Activated CD8-positive, alpha-beta memory T cell treated with anti-CD3 and anti-CD28 coated beads for 36 hours (primary cell): ENCODE measurements at regions not wholly inside any gene's neighbourhood (a gene's known extent, or its start where the extent isn't known, plus 50 kb on each side); places are given as distances from the start of the nearest gene placed in this dataset.
"Not testable (repeated sequence)": the region's sequence is repeated elsewhere in the genome, so short reads cannot be mapped to it uniquely, and the experiment has no call there.

Source experiments
- CTCF ChIA-PET: fragments of 350-600 bp; sonication (Branson Sonifier 250); formaldehyde crosslinking; loops from one replicate; lab custom pipeline; 2021; ENCODE audit warnings: antibody characterized with exemption; lab: Charles Lee
- POLR2A ChIA-PET: fragments of 350-600 bp; sonication (Branson Sonifier 250); formaldehyde crosslinking; loops from one replicate; lab custom pipeline; 2021; ENCODE audit warnings: antibody characterized with exemption; lab: Charles Lee

DNA sequence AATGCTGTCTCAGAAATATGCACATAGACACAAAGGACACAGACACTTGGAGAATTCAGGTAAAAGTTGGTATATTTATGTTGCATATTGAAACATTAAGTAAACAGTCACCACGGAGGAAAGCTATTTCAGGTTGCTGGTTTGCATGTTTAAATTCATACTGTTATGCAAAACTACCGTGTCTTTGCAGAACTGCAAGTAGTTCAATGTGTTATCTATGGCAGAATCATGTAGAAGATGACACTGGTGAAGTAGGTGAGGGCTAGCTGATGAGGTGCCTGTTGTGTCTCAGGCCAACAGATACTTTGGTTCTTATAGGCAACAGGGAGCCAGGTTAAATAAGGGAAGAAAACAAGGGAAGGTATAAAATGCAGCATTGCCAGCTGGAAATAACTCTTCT is 511.3 kb downstream of the DIPK2A start:
- CTCF ChIA-PET: no interaction called here
- POLR2A ChIA-PET: no interaction called here

DNA sequence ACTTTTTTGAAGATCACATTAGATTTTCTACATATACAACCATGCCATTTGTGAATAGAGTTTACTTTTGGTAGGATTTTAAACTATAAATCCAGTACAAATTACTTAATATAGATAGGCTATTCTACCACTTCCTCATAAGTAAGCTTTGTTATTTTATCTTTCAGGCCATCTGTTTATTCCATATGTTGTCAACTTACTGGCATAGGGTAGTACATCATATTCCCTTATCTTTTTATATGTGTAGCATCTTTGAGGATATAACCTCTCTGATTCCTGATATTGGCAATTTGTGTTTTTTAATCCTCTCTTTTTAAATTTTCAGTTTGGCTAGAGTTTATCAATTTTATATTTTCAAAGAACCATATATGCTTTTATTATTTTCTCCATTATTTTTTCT is 515.4 kb downstream of the DIPK2A start:
- ChIA-PET POLR2A (no interaction called here), CTCF (no interaction called here)

DNA sequence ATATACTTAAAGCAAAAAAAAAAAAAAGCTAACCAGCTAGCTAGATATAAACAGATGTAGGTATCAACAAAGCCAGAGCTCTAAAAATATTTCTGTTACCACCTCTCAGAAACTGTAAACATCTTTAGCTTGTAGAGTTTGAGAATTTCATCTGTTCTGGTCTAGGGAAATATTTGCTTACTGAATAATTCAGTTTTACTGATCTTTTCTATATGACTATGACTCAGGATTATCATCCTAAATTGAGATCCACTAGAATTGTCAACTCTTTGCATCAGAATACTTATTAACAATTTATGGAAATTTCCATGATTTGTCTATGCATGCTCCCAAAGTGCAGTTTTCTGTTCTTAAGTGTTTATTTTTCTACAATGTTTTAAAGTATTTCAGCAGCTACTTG is 517.3 kb downstream of the DIPK2A start:
- POLR2A ChIA-PET: interaction anchor here (0.6 kb wide), 1 partner anchor 51 kb away, joined by 3 read pairs; no protein-coding TSS in a partner anchor
- CTCF ChIA-PET: no interaction called here

DNA sequence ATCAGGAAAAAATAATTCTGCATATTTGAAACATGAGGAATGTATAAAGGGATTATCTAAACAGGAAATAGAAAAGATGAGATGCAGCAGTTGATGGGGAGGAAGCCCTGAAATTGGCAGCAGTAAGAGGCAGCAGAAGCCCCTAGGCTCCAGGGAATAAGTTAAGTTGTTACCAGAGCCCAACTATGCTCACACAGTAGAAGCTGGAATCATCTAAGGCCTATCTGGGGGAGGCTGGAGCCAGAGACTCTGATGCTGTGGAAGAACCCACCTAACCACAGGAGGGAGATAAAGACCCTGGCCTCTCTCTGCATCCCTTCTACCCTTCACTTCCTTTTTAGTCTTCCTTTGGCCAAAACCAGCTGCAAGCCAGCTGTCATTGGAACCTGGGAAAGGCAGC is 519.7 kb downstream of the DIPK2A start:
- POLR2A ChIA-PET: no interaction called here
- CTCF ChIA-PET: no interaction called here

DNA sequence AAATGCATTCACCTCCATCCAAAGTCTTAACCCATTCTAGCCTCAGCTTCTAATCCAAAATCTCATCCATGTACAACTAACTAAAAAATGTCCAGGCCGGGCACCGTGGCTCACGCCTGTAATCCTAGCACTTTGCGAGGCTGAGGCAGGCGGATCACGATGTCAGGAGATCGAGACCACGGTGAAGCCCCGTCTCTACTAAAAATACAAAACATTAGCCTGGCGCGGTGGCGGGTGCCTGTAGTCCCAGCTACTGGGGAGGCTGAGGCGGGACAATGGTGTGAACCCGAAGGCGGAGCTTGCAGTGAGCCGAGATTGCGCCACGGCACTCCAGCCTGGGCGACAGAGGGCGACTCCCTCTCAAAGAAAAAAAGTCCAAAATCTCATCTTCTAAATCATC is 523.0 kb downstream of the DIPK2A start:
- POLR2A ChIA-PET, CTCF ChIA-PET: not testable (repeated sequence)

DNA sequence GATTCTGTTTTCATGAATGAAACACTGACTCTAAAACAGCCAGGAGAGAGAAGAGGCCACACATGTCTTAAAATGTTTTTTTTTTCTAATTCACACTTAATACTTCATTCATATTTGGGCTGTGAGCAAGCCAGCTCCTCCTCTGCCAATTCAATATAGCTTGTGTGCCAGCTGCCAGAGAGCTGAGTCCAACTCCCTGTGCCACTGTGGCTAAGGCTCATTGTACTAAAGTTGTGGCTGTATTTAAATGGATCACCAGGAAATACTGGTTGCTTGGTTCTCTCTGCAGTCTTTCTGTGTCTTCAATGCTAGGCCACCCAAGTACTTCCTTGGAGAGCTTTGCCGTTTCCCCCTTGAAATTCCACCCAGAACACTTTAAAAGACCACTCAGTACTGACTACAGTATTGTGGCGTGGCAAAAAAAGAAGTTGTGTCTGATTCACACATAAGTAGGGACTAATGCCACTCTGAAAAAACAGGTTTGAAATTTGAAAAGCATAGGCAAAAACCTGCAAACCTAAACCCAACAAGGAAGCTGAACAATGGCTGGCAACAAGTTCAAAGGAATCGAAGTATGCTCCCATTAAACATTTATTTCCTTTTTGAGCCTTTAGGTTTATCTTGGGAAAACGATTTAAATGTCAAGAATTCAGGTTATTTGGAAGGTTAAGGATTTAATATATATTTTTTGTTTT is 524.7 kb downstream of the DIPK2A start:
- CTCF ChIA-PET: no interaction called here
- POLR2A ChIA-PET: no interaction called here

DNA sequence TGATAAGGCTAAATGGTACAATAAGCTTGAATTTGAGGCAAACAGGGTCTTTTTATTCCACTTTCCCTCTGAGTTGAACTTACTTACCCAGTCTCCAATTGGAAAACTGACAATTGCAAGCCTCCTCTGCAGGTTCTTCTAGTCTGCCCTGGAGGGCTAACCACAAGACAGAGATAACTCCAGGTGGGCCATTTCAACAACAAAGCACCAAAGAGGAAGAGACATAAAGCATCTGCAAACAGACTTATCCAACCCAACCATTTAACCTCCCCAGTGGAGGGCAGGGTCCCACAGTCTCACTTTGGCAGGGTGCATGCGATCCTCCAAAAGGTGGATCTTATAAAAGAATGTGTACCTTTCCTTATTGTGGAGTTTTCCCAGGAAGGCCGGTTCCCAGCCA is 525.8 kb downstream of the DIPK2A start:
- POLR2A ChIA-PET: no interaction called here

DNA sequence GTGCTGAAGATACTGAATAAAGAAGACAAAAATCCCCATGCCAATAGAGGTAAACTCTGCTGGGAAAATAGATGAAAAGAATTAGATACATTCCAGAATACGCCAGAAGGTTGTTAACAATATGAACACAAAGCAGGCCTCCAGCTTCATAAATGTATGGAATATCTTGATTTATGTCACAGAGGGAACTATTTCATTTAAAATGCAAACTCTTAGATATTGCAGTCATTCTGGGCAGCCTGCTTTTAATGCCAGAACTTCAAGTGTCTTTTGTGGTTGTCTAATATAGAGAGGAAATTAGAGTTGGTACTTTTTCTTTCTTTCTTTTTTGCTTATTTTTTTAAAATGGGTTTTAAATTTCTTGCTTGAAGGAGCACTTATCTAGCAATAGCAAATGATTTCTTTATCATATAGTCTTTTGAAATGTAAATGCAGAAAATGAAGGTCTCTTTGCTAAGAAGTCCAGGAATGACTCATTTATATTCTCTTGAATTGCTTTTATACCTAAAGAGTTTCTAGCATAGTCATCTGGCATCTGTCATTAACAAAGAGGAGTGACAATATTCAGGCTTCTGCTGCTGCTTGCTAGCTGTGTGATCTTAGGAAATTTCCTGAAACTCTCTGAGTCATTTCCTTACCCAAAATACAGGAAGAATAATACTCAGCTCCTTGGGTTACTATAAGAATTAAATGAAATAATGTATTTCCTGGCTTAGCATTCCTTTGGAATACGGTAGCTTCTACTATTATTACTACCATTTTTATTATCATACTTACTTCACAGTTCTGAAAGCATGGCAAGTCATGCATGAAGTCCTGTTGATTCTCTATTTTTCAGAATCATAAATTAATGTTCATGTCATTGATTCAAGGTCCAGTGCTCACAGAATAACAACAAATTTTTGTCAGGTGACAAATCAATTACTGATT is 527.6 kb downstream of the DIPK2A start:
- CTCF ChIA-PET: no interaction called here
- POLR2A ChIA-PET: no interaction called here

More for the DNA sequence above, 525.8 kb downstream of the DIPK2A start:
- CTCF ChIA-PET: no interaction called here

DNA sequence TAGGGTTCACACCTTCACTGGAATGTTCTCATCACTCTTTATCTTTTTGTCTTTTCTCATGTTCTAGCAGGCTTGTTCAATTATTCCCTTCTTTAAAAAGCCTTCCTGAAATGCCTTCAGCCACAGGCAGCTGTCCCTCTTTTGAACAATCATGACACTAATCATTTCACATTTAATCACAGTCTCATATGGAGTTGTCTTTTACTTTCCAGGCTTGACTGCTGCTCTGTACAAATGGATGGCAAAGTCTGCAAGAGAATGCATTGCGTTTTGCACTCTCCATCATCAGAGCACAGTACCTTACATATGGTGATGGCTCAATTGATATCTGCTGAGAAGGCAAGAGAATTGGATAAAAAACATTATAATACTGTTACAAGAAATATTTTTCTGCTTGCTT is 529.8 kb downstream of the DIPK2A start:
- ChIA-PET POLR2A (no interaction called here), CTCF (no interaction called here)

DNA sequence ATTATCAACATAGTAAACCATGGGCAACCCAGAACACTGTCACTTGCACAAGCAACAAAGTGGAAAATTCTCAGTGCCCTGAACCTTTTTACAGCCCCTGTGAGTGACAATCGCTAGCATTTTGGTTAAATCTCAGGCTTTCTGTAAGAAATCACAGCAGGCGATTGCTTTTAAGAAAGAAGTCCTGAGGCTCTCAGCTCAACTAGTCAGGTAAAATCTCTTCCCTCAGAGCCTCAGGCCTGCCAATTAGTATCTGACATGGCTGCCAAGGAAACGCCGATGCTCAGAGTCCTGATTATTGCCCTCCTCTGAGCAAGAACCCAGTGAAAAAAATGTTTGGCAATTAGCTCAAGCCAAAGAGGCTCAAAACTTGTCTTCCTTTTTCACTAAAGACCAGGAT is 530.8 kb downstream of the DIPK2A start:
- POLR2A ChIA-PET: no interaction called here
- CTCF ChIA-PET: no interaction called here

DNA sequence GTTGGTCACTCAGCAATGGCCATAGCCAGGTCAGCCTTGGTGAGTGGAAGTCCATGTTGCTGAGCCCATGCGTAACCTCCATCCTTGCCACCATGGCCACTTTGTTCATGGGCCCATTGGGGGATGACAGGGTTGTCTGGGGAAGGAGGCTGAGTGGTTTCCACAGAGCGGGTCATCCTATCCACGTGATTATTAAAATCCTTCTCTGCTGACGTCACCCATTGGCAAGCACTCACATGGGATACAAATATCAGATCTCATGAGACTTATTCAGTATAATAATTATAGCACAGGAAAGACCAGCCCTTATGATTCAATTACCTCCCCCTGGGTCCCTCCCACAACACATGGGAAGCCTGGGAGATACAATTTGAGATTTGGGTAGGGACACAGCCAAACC is 534.8 kb downstream of the DIPK2A start:
- CTCF ChIA-PET, POLR2A ChIA-PET: not testable (repeated sequence)

DNA sequence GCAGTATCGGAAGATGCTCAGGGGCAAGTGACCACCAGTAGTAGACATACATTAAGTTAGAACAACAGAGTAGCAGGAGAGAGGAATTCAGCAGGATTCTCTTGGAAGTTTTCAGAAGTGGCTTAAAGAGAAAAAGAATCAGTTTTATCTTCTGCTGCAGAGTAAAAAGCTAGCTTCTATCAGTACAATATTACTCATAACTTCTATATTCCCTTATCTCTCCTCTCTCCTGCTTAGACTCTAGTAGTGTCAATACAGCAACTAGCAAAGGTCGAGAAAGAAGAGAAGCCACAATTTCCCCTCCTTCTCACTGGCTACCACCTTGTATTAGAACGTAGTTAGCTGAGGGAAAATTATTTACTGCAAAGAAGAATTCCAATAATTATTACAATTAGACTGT is 539.7 kb downstream of the DIPK2A start:
- POLR2A ChIA-PET: no interaction called here
- CTCF ChIA-PET: no interaction called here

DNA sequence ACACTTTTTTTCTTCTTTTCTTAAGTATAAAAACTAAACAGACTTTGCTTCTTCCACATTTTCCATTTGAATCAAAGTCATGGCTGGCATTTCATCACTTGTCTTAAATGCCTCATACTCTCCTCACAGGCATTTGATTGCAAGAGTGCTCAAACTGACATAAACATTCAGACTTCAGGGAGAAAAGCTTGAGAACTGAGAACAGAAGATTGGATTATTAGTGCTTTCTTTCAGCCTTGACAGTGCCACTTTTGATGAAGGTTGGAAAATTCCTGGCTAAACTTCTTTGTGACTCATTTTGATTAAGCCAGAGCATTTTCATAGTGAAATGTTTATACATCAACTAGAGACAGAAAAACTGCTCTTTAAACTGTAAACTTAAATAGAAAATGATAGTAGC is 544.4 kb downstream of the DIPK2A start:
- POLR2A ChIA-PET: no interaction called here
- CTCF ChIA-PET: no interaction called here

DNA sequence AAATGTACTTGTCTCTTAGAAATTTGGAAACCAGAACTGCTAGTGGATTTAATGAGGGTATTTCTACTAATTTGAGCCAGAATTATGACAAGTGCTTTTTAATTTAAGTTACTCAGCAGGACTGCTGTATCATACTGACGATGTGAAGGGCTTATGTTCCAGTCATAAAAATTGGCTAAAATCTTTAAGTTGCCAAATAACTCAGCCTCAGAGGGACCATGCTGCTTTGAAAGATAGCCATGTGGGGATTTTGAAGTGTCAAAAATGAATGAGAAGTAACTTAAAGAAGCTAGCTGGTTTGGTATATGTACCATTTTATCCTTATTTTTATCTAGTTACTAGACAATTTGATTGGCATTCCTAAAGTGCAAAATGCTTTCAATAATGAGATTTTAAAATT is 545.0 kb downstream of the DIPK2A start:
- POLR2A ChIA-PET: no interaction called here
- CTCF ChIA-PET: no interaction called here

DNA sequence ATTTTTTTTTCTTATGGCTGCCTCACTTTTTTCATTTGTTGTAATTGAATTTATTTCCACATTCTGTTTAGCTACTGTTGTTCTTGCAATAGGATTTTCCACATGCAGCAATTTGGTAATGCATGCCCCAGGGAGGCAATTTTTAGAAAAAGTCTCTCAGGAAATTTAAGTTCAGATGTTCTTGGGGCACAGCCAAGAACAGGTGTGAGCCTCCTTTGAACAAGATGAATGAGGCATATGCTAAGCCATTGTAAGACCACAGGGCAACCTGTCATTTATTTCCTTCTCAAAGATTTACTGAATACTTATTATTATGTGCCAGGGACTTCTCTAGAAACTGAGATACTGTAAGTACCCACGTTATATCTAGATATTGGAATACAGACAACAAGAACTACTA is 549.5 kb downstream of the DIPK2A start:
- ChIA-PET POLR2A (no interaction called here), CTCF (no interaction called here)

DNA sequence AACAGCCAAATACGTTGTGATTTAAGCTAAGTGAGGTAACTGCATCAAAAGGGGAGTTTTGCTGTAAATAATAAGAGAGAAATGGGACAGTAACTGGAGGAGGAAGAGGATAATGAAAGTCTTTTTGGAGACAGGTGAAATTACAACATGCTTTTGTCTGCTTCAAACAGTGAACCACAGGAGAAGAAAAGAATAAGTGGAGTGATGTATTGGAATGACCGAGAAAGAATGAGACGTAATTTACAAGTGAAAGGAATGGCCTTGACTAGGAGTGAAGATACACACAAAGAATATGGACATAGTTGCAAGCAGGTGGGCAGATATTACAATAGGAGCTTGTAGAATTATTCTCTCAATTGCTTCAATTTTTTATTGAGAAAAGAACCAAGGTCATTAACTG is 550.8 kb downstream of the DIPK2A start:
- CTCF ChIA-PET: no interaction called here
- POLR2A ChIA-PET: no interaction called here

DNA sequence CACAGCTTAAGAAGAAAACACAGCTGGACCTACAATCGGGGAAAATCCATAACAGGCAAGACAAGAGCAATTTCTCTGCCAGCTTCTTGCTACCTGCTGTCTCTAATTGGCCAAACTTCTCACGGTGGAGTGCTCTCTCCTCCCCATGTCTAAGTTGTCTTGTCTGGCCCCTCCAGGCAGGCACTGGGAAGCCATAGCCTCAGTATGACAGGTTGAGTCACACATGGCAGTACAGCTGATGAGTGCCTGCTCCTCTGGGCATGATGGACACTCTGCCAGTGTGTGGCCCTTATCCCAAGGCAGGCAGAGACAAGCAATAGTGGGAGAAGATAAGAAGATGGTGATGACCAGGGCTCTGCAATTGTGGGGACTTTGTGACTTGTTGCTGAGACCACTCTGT is 551.8 kb downstream of the DIPK2A start:
- CTCF ChIA-PET: no interaction called here
- POLR2A ChIA-PET: no interaction called here

DNA sequence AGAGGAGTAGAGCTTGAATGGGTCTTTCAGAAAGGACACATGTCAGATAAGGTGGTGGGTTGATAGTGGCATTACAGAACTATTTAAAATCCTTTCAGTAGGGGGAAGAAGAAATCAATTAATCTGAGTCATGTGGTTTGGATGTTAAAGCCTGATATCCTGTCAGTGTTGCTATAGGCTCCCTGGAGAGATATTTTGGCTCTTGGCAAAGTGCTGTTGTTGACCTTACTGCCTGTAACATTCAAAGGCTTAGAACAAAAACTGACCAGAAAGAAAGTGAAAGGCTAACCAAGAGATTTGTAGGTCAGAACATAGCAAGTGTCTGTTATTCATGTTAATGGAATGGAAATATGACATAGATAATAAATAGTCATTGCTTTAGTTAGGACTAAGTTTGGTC is 552.9 kb downstream of the DIPK2A start:
- ChIA-PET POLR2A (no interaction called here), CTCF (no interaction called here)

DNA sequence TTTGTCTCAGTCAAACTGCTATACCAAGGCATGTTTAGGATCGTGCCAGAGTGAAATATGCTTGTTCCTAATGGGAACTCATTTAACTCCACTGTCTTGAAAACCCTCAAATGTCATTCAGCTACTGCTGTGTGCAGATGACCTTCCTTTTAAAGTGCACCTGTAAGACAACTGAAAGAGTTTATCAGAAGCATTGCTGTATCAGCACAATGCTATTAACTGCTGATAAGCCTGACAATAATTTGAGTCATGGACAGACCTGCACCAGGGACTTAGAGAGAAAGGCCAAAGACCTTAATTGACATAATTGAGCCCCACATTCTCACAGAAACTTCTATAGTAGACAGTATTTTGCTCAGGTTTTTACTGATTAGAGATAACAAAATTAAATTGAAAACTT is 557.9 kb downstream of the DIPK2A start:
- ChIA-PET CTCF (no interaction called here), POLR2A (no interaction called here)

DNA sequence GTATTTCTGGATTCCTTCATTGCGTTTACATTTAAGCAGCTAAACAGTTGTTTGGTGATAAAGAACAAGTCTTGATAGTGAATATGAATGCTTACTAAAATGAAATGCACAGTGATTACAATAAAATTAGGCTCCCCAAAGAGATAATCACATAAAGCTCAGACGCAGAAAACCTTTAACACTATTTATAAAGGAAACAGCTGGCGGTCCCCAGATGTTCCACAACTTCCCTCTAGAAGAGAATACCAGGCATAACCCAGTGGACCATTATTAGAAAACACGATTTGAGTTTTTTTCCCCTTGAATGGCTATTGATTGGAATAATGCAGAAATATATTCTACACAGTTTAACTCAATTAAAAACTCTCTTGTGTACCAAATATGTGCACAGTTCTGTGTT is 573.2 kb downstream of the DIPK2A start:
- ChIA-PET CTCF (no interaction called here), POLR2A (no interaction called here)

DNA sequence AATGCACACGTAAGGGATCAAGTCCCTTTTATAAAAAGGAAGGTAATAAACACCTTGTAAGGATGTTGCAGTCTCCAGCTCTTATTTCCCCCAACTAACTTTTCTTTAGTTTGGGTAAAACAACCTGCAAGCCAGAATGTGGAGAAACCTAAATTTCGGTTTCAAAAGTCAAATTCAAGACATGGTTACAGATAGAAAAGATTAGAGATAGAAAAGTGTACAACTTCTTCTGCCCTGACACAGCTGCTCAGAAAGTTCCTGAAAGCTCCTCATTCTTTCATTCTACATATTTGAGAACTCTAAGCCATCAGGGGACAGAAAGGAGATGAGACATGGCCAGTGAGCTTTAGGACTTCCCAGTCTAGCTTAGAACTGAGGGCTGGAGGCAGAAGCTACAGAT is 574.9 kb downstream of the DIPK2A start:
- POLR2A ChIA-PET: no interaction called here

More for the DNA sequence above, 574.9 kb downstream of the DIPK2A start:
- CTCF ChIA-PET: no interaction called here
